ENCODE measurements at regions not wholly inside any gene's neighbourhood (a gene's known extent, or its start where the extent isn't known, plus 50 kb on each side); places are given as distances from the start of the nearest gene placed in this dataset.

DNA sequence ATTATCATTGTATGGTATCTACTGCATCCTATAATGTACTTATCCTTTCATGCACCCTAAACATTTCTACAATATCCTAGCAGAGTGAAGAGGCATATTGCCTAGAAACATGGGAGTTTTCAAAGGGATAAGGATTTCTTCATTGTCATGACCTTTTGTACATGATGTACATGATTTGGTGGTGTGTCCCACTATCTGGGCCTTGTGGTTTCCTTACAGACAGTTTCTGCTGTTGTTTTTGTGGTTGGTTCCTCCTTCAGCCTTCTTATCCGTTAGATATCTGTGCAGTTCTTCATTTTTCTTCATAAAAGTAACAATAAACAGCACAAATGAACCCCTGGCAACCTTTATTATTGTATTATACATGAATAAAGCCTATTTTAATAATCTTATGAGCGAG, 70.4 kb upstream of the BACH1 start:
- no peak for DNase-seq

DNA sequence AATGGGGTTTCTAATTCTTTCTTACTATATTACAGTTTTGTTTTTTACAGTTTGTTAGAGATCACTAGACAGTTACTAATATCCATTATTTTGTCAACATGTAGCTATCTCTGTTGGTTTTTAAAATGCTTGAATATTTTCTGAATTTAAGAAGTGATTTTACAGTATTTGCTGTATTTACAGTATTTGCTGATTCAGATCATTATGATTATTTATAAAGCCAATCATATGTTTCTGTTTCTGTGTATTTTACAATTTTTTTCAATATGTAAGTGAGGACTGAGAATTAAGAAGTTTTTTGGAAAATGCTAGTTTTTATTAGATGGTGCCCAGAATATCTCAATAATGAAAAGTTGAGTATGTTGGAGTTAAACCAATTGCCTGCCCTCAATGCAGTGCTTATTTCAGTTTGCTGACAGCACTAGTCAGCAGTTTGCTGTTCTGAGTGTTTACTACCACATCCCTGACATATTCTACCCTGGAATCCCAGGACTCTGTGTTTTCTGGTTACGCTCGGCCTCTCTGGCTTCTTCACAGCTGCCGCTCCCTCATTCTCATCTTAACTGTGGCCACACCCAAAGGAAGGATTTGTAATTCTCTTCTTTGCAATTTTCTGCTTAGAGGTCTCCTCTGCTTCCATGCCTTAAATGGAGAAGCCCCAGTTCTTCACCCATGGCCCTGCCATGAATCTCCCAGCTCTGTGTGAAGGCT, 68.0 kb upstream of the BACH1 start:
- no peak for DNase-seq

DNA sequence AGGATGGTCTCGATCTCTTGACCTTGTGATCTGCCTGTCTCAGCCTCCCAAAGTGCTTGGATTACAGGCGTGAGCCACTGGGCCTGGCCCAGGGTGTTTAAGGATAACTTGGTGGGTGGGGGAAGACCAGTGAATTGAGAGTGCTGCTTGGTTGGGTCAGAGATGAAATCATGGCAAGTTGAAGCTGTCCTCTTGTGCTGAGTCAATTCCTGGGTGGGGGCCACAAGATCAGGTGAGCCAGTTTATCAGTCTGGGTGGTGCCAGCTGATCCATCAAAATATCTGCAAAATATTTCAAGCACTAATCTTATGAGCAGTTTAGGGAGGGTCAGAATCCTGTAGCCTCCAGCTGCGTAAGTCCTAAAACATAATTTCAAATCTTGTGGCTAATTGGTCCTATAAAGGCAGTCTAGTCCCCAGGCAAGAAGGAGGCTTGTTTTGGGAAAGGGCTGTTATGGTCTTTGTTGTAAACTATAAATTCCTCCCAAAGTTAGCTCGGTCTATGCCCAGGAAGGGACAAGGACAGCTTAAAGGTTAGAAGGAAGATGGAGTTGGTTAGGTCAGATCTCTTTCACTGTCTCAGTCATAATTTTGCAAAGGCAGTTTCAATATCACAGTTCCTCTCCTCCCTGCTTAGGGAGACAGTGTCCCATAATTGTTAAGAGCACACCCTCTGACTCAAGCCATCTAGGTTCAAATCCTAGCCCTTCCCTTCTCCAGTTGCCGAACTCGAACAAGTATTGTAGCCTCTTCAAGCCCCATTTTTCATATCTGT, 66.8 kb upstream of the BACH1 start:
- no peak for DNase-seq

DNA sequence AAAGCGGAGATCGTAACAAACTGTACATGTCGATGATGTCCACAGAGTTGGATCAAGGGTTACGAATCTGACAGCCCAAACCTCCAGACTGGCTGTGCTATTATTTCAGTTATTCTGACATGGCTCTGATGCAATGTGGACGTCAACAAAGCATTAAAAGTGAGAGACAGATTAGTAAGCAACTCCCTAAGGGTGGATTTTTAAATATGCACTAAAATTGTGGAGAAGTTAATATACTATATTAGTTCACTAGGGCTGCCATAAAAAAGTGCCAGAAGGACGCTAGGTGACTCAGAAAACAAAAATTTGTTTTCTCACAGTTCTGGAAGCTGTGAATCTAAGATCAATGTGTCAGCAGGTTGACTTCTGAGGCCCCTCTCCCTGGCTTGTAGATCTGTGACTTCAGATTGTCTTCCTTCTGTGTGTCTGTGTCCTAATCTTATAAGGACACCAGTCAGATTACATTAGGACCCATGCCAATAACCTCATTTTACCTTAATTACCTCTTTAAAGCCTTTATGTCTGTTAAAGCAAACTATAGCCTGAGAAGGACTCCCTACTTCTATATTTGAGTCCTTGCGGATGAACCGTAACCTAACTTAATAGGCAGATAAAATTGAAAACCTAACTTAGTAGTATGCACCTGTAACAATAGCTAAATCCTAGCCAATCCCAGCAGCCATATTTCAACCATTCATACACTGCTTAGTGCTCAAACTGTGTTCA, 66.0 kb upstream of the BACH1 start:
- DNase-seq = no peak

DNA sequence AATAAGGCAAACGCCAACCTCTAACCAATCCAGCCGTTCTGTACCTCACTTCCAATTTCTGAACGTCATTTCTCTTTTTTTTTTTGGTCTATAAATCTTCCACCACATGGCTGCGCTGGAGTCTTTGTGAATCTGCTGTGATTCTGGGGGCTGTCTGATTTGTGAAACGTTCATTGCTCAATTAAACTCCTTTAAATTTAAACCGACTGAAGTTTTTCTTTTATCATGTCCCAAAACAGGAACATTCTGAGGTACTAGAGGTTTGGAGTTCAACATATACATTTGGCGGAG, 65.5 kb upstream of the BACH1 start:
- DNase-seq = no peak

DNA sequence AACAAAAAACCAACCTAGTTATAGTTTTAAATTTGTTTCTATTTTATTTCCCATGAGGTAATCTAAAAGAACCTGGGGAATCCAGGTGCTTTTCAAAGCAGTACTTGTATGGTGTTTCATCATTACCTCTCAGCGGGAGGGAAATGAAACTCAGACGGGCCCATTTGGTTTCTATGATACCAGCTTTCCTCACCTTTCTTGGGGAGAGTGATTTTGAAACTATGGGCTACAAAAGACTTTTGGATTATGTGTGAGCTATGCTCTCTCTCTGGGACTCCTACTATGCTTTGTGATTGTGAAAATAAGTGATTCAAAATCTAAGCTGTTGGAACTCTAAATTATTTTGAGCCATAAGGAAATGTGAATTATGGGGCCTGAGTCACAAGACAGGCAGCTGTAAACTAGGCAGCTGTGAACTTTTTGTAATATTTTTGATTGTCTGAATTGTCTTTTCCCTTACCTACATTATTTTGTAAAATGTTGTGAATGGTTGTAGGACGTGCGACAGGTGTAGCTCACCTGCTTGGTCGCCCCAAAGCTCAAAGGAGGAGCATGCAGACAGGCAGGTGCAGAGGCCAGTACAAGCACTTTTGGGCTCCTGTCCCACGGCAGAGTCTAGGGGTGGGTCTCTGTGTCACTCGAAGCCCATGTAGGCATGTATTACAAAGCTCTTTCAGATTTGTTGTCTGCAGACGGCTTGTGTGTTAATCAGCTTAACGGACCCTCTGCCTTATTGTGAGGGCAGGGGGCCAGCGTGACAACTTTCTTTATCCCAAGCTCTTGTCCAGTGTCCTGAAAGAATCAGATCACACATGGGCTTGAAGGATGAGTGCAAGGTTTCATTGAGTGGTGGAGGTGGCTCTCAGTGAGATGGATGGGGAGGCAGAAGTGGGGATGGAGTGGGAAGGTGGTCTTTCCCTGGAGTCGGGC, 64.8 kb upstream of the BACH1 start:
- no peak for DNase-seq

DNA sequence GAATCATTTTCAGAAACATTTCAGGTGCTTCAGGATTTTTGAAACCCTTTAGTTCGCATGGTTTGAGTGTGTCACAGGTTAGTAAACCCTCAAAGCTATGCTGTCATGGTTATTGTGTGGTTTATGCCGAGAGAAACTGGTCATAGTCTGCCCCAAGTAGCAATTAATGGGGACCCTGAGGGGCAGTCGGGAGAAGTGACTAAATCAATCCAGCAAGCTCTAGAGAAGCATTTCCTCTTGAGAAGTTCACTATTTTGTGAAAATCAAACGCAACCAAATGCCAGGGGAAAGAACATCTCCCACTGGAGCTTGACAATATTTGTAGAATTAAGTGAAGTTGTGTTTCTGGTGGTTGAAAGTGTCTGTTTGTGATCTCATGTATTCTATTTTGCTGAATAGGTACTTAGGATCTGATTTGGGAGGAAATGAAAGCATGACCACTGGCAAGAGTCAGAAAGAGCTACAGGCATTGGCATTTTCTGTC, 63.0 kb upstream of the BACH1 start:
- DNase-seq = no peak

DNA sequence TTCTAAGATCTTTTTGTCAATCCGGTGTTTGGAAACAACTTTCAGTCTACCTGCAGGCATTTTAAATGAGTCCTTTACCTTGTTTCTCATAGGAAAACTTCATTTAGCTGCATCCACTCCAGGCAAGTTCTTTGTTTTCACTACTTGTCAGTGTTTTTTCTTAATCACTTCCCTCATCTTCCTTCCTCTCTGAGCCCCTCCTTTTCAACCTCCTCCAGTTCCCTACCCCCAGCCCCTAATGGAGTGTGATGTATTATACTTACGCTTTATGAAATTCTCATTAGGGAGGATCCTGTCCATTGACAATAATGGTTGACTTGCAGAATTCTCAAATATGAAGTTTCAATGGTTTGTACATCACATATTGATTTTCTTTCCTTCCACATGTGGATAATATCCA, 62.5 kb upstream of the BACH1 start:
- no peak for DNase-seq

DNA sequence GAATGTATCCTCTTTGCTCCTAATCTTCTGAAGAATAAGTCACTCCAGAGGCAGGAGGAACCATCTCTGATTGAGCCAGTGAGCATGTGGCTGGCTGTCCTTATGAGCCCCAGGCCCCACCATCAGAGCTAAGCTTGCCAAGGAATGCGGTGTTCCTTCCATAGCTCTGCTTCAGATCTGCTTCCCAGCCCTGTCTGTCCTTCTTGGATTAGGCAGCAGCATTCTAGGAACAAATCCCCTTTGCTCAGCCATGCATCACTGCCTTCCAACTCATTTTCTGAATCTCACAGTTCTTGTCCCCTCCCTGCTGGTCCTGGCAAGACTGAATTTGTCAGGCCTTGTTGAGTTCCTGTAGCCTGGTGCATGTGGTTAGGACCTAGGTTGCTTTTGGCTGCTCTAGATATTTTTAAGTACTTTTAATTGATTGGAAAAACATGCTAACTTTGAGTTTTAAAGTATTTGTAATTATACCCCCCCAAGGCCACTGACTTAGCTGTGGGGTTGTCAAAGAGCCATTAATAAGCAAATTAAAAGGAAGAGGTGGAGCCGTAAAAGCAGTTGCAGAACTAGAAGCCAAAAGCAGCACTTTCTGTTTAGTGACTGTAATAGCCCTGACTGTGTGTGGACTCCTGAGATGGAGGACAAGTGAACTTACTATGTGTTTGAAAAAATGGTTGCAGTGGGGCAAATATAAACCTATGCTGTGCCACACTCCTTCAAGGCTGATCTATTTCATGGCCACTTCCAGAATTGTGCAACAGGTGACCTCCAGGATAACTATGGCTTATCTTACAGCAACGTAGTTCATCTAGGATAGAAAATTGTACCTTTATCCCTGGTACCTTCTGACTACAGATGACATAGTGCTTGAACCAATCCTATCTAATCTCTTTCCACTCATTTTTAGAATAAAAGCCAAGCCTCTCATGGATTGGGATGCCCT, 61.3 kb upstream of the BACH1 start:
- DNase-seq = peak in 4 of 14 donors; percentile 24 to 97 (median 28)

DNA sequence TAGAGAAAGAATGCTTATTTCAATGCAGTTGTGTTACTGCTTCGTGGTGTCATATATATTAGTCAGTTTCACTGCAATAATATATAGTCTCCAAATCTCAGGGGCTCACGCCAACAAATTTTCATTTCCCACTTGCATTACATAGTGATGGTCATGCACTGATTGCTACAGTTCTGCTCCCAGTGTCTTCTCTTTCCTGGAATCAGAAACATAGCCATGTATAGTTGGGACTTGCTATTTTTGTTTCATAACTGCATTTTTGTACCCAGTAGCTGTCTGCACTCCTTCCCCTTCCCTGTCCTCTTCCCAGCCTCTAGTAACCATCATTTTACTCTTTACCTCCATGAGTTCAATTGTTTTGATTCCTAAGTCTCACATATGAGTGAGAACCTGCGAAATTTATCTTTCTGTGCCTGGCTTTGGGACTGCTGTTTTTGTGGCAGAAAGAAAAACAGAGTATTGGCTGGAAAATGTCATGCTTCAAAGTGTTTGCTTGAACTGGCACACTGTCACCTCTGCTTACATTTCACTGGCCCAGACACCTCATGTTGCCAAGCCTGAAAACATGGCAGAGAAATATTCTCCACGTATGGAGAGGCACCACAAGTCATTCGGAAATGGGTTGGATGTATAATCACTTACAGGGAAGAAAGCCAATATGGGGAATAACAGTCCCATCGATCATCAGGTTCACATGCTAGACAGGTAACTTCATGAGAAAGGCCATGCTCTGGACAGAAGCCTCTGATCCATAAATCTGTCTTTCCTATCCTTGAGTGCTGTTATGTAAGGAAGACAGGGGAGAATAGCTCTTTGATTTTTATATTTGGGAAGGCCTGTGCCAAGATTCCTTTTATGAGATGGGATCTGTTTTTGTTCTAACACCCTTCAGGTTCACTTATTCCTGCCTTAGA, 60.4 kb upstream of the BACH1 start:
- peak in 1 of 14 donors; percentile 2 for DNase-seq

DNA sequence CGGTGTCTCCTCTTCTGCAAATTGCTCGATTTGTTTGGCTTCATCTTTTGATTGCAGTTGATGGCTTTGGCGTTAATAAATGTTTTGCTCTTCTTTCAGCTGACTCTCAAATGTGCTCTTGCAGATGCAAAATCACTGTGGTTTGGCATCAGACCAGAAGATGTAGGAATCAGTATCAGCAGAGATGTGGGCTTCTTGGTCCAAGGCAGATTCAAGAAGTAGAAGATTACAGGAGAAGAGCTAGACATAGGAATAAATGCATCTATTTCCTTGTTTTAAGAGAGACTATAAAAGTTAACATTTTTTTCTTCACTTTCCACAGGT, 59.8 kb upstream of the BACH1 start:
- no peak for DNase-seq

DNA sequence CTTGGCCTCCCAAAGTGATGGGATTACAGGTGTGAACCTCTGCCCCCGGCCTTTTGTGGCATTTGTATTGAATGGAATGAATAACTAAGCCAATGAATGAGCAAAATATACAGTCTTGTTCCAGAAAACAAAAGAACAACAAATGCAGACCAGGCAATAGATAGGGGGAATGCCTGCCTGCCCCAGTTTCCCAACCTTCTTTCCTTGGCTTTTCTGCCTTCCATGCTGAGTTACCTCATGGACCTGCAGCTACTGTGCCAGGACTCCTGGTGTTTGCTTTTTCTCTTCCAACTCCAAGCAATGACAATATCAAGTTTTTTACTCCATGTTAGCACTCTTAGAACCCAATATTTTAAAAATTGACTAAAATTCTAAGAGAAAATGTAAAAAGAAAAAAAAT, 58.6 kb upstream of the BACH1 start:
- peak in 1 of 14 donors; percentile 83 for DNase-seq

DNA sequence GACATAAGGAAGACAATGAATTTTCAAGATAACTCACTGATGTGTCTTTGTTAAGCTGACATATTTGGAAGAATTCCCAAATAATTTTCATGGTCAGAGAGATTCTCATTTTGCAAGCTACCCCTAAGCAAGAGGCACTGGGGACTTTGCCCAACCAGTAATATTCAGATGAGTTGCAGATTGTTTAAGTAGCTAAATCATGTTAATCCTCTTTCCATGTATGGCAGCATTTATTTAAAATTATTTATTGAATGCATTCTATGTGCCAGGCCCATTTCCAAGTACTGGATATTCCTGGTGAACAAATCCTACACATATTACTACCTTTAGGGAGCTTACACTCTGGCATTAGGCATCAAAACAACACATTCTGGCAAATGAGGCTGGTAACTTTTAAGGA, 56.5 kb upstream of the BACH1 start:
- no peak for DNase-seq

DNA sequence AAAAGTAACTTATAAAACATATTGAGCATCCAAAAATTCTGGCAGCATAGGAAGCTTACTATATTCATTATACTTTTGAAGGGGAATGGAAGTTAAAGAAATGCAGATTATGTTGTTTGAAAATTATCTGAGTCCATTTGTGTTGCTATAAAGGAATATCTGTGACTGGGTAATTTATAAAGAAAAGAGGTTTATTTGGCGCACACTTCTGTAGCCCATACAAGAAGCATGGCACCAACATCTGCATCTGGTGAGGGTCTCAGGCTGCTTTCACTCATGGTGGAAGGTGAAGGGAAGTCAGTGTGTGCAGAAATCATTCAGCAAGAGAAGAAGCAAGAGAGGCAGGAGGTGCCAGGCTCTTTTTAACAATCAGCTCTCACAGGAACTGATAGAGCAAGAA, 55.5 kb upstream of the BACH1 start:
- no peak for DNase-seq

DNA sequence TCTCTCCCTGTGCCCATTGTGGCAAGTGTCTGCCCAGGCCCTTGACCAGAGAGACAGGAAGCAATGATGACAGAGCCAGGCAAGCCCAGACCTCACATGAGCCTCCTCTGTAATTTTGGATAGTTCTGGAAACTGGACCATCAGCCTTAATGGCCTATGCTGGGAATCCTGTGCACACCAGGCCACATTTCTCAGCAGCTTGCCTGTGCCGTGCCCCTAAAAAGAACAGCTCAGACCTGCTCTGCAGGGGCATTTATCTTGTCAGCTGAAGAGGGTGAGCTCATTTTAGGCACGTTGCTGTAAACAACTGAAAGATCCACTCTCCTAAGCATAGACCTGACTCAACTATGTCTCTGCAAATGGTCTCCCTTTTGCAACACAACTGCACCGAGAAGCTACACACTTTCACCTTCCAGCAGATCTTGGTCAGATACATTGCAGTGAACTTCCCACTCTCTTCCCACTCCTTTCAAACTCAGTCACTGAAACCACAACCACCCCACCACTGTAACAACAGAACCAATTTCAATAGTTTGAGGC, 53.5 kb upstream of the BACH1 start:
- DNase-seq = peak in 1 of 14 donors; percentile 7

DNA sequence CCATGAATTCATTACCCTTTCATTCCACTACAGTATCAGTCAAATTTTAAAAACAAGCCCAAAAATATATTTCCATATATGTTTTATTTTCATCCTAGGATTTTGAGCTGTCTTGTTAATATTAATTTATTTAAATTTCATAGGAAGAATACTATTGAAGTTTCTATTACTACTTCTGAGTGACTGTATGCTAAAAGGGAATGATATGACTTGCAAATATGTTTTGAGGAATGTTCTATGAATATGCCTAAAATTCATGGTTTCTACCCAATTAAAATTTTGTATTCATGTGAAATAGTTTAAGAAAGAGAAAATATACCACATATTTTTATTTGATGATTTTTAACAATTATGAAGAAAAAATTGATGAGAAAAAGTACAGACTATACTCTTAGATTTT, 52.9 kb upstream of the BACH1 start:
- no peak for DNase-seq

DNA sequence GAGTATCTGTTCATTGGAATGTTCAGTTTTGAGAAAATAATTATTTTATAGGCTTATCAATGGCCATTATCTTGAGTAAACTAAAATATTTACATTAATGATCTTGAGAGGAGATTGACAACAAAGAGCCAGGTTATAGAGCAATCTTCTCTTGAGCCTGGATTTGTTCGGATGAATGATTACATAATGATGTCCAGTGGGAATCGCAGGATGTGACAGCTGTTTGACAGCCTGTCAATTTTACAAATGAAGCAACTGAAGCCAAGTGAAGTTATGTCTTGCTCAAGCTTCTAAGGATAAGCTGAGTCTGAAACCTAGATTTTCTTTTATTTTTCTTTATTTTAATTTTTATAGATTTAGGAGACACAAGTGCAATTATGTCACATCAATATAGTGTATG, 52.1 kb upstream of the BACH1 start:
- no peak for DNase-seq

DNA sequence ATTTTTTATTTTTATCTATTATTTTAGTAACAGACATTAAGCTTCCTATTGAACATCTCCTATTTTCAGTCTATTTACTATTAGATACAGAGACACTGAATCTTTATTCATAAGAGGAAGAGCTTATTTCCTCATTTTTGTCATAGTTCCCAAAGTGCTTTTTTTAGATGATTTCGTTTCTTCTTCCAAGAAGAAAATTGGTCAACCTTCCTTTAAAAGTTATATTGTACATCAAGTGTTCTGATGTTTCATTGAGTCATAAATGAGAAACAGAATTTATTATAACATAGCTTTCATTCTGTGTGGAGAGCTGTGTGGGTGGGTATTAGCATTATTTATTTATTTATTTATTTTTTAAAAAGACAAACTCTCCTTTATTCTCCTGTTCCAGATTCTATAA, 50.6 kb upstream of the BACH1 start:
- no peak for DNase-seq
